Stromal cell of bone marrow (primary cell): ENCODE measurements at regions not wholly inside any gene's neighbourhood (a gene's known extent, or its start where the extent isn't known, plus 50 kb on each side); places are given as distances from the start of the nearest gene placed in this dataset.
A peak's percentile ranks its signal among the peaks of the same experiment; 100 is the strongest.
"Not testable (repeated sequence)": the region's sequence is repeated elsewhere in the genome, so short reads cannot be mapped to it uniquely, and the experiment has no call there.

Experiments used
- DNase-seq: peaks from one replicate; pipeline ENCODE4 v3.0.0-alpha.2; 2012; ENCODE audit warnings: low read depth

DNA sequence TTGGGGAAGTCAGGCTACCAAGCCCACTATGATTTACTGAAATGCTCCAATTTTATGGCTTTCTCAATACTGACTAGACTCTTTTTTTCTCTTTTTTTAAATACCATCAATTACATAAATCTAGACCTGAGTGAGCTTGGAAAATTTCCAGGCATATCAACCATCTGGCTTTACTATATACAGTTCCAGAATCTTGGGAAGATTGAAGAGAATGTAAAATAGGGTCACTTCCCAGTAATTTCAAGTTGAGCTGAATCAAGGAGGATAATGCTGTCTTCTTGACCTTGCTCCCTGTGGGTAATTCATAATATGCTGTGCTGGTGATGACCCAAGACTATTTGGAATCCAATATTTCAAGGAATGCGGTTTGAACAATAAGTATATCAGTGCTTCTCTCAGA is 108.1 kb downstream of the MAP3K21 start:
- DNase-seq = no peak

DNA sequence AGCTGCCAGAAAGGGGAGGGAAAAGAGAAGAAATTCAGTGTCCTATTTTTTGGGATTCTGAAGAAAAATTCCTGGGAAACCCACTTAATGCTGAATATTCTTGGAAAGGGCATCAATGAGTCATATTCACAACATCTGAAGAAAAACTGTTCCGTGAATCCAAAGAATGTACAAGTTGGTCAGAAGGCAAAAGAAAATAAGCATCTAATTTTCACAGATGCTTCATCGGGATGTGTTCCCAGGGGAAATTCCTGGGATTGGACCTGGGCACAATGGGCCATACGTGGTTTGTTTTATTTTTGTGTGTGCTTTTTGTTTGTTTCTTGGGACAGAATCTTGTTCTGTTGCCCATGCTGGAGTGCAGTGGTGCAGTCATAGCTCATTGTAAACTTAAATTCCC is 112.2 kb downstream of the MAP3K21 start:
- no peak for DNase-seq

DNA sequence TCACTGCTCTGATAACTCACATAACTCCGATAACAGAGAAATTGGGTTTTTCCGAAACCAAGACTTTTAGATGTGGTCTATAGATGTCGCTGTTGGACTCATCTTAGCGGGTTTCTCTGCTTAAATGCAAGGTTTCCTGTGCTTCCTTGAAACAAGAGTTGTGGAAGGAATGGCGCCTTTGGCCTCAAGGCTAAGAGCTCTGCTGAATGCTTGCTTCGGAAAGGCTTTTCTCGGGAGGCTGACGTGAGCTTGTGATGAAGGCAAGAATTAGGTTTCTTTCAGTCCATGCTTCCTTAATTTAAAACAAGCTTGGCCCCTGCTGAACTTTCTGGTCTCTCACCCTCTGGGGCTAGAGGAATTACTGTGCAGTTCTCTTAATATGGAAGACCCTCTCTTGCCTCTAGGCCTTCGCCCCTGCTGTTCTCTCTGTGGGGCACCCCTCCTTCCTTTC is 113.5 kb downstream of the MAP3K21 start:
- peak; percentile 39 for DNase-seq

DNA sequence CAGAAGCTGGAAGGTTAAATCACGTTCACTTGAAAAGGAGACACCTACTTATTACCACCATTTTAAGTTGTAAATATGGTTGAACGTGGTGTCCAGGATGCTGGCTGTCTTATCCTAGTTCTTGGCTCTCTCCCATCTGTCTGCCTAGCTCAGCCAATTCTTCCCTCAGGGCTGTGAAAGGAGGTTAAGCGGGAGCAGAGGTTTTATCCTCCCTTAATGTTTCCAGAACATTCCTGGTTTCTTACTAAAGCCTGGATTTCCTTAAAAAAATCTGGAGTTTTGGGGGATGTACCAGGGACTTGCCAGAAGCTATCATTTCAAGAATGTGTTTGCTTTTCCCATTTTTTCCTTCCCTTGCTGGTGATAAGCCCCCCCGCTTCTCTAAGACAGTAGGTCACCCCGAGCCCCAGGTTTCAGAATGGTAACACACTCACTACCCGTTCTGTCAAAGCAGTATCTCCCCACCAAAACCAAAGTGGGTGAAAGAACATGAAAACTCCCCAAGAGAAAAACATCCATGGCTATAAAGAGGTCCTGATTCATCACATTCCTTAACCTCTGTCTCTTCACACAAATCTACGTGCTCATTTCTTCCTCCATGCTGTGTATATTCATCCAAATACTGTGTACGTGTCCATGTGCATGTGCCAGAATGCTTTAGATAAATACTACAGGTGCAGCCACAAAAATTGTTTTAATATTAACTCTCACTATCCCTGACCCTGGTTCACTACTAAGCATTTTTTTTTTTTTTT is 114.7 kb downstream of the MAP3K21 start:
- DNase-seq = no peak

DNA sequence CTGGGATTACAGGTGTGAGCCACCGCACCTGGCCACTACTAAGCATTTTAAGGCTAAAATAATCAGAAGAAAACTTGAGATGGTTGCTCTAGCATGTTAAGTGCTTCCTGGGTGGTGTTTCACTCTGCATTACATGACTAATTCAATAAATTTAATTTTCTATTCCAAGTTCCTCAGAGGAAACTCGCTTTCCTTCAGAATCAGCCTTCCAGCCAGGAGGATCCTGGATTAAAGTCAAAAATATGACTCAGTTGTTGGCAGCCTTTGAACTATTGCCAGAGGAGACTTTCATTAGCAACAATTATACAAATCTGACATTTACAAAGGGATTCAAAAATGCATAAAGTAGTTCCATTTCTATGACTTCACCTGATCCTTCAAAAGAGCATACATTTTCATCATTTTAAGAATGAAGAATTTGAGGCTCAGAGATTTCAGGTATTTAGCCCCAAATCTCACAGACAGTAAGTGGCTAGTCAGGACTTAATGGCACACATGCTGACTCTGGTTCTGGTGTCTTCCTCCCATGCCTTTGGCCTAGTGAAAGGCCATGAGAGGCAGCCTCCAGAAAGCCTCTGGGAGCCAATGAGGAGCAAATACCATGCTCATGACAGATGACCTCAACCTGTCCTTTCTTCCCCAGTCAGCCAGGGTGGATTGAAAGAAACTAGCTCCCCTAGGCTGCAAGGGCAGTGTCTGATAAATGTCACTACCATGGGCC is 115.7 kb downstream of the MAP3K21 start:
- no peak for DNase-seq

DNA sequence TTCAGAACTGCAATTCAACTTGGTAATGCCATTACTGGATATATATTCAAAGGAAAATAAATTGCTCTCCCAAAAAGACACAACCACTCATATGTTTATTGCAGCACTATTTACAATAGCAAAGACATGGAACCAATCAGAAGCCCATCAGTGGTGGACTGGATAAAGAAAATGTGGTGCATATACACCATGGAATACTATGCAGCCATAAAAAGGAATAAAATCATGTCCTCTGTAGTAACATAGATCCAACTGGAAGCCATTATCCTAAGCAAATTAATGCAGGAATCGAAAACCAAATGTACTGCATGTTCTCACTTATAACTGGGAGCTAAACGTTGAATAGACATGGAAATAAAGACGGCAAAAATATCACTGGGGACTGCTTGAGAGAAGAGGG is 117.0 kb downstream of the MAP3K21 start:
- DNase-seq = no peak

DNA sequence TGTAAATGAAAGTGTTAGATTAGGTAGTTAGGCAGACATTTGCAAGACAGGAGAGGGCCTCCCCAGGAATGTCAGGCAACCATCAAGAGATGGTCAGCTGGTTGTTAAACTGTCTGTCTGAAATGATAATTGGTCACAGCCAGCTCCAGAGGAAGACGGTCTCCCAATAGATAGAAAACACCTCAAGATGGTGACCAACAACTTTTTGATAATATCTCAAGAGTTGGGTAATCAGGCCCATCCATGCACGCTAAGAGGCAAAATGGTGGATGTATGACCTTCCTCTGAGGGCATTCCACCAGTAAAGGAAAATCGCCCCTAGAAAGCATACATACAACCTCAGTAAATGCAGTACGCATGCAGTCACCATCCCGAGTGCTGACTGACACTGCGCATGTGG is 118.2 kb downstream of the MAP3K21 start:
- DNase-seq = no peak

DNA sequence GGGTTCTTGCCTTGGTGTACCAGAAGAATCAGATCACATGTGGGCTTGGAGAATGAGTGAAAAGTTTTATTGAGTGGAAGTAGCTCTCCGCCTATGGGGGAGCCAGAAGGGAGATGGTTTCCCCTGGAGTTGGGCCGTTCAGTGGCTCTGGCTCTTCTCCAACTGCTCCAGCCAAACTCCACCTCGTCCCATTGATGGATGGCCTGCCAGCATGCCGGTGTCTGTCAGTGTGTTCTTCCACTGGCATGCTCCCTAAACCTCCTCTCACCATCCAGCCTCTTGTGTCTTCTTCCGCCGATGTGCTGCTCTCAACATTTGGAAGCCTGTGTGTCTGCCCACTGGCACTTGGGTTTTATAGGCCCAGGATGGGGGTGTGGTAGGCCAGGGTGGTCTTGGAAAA is 119.4 kb downstream of the MAP3K21 start:
- no peak for DNase-seq

DNA sequence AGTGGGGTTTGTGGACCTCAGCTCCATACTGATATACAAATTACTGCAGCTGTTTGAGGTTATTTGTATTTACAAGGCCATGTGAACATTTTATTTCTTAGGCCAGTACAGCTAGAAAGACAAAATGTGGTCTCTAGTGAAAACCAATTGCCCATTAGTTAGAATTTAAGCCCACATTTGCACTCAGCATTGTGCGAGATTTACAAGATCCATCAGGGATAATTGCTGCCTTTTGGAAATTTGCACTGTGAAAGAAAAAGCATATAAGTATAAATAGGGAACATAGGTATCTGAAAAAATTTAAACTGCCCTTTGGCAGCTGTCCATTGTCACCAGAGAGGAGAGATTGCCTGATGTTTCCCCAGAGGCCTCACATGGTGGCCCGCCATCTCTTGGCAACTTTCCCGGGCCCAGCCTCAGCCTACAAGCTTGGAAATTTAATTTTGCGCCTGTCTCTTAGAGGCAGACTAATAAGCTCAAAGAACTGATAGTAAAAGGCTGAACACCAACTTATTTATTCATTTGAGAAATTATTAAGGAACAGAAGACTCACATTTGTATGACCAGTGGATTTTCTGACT is 120.7 kb downstream of the MAP3K21 start:
- no peak for DNase-seq

DNA sequence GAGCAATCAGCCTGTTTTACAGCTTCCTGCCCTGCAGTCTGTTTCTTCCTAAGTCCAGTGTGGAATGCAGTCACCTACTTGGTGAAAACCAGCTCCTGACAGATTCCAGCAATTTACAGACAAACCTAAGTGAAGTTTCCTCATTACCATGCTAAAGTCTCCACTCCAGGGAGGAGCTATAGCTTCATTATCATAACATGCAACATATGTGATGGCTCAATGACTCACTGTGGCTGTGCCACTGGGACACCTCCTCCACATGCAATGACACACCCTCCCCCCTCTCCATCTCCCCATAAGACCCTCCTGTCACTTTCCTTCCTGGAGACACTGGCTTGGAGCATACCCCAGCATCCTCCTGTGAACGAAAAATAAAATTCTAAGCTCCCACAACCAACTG is 125.2 kb downstream of the MAP3K21 start:
- no peak for DNase-seq

DNA sequence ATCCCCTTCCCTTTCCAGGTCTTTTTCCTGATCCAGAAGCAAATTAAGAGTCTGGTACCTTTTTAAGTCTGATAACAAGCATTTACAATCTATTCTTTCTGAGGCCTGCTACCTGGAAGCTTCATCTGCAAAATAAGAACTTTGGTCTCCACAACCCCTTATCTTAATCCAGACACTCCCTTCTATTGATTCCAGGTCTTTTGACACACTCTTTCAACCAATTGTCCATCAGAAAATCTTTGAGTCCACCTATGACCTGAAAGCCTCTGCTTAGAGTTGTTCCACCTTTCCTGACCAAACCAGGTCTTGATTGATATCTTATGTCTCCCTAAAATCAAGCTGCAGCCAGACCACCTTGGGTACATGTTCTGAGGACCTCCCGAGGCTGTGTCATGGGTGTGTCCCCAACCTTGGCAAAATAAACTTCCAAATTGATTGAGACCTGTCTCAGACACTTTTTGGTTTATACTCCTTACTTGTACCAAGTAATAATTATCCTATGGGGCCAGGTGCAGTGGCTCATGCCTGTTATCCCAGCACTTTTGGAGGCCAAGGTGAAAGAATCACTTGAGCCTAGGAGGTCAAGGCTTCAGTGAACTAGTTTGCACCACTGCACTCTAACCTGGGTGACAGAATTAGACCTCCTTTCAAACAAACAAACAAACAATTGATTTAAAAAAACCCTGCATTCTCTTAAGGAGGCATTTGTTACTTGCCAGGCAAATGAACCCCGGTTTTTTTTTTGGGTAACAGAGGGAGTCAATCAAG is 126.1 kb downstream of the MAP3K21 start:
- DNase-seq = no peak

DNA sequence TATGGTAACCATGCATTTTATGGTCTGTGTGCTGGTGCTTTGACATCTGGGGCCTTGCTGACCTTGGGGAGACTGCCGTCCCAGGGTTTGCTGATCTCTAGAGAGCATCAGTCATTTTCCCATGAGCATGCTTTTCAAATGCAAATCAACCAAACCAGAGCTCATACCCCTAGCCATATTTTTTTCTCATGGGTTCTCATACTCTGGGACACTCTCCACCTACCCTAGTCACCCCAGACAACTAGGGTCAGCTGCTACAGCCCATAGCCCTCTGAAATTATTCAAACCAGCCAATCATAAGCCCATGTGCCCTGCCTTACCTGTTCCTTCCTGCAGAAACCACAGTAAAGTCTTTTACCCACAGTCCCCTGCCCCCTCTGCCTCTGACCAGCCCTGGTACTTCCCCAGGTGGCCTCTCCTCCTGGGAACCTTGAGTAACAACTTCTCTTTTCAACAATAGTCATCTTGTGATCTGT is 132.0 kb downstream of the MAP3K21 start:
- no peak for DNase-seq

DNA sequence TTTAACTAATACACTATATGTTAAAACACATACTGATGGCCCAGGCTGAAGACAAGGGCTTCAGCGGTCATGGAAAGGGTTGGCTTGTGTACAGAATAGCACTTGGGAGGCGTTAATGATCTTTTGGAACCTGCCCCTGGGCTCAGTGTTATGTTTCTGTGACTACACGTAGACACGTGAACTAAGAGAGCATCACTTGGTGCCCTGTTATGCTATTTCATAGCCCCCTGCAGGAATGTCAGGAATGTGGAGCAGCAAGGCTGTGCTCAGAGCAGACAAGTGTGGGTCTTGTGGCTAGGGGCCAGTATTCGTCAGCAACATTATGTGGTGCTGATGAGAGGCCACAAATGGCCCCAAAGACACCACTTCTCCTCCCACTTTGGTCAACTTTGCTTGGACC is 132.4 kb downstream of the MAP3K21 start:
- DNase-seq = no peak

DNA sequence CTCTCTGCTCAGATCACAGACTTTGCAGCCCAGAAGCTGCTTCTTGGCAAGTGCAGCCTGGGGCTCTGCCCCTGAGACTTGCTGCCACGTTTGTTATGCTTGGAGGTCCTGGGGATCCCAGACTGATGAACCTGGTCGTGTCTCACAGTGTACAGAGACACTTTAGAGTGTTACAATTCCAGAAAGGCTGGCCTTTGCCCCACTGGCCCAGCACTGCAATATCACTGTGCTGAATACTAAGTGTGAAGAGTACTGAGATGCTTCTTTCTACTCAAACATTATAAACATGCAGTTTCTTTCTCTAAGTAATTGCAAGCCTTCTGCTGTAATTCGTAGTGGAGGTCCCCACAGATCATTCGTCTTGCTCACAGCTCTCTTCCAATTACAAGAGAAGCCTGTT is 133.2 kb downstream of the MAP3K21 start:
- no peak for DNase-seq

DNA sequence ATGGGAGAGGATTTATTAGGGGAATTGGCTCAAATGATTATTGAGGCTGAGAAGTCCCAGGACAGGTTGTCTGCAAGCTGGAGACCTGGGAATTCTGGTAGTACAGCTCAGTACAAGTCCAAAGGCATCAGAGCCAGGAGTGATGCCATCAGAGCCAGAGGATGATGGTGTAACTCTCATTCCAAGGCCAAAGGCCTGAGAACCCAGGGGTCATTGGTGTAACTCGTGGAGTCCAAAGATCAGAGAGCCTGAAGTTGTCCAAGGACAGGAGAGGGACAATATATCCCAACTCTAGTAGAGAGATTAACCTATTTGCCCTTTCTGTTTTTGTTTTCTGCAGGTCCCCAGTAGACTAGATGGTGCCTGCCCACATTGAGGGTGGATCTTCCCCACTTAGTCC is 134.3 kb downstream of the MAP3K21 start:
- no peak for DNase-seq

DNA sequence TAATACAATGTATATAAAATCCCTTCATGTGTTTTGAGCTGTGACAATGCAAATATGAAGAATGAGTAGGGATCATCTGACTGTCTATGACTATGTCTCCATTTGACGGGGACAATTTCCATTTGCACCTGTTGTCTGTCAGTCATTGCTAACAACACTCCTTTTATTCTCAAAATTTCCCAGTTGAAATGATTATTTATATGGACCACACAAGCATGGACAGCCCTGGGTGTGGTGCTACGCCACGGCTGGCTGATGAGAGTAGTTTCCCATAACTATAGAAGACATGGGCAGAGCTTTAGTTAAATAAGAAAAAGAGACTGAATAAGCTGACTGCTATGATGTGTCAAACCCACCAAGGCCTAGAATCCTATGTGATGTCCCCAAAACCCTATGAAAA is 135.8 kb downstream of the MAP3K21 start:
- DNase-seq = no peak

DNA sequence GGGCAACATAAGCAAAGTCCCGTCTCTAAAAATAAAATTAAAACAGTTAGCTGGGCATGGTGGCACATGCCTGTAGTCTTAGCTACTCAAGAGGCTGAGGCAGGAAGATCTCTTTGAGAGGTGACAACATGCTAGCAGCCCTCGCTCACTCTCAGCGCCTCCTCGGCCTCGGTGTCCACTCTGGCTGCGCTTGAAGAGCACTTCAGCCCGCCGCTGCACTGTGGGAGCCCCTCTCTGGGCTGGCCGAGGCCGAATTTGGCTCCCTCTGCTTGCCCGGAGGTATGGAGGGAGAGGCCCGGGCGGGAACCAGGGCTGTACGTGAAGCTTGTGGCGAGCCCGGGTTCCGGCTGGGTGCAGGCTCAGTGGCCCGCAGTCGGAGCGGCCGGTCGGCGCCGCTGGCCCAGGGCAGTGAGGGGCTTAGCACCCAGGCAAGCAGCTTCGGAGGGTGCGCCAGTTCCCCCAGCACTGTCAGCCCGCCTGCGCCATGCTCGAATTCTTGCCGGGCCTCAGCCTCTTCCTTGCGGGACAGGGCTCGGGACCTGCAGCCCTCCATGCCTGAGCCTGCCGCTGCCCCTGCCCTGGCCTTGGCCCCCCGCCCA is 138.3 kb downstream of the MAP3K21 start:
- no peak for DNase-seq

DNA sequence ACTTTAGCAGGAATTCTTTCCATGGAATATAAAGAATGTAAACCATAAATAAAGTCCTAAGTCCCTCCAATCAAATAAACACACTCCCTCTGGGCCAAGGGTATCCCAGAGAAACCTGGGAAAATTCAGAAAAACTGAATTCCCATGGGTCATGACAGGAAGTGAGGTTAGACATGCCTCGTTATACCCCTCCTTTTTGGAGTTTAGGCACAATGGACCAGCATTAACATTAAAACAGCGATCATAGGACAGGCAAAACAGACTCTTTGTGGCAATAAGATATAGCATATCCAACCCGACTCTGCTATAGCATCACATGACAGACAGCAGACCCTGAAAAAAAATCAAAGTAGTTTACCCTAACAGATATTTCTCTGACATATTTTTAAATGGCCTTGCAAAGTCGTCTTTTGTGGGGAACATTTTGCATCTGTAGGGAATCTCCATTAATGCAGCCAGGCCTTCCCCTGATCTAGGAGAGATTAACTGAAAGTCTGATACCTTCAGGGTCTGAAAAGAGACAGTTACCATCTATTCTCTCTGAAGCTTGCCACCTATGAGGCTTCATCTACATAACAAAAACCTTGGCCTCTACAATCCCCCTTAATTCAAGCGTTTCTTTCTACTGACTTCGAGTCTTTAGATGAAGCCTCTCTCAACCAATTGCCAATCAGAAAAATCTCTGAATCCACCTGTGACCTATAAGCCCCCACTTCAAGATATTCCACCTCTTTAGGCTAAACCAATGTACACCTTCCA is 143.0 kb upstream of the KCNK1 start:
- no peak for DNase-seq

DNA sequence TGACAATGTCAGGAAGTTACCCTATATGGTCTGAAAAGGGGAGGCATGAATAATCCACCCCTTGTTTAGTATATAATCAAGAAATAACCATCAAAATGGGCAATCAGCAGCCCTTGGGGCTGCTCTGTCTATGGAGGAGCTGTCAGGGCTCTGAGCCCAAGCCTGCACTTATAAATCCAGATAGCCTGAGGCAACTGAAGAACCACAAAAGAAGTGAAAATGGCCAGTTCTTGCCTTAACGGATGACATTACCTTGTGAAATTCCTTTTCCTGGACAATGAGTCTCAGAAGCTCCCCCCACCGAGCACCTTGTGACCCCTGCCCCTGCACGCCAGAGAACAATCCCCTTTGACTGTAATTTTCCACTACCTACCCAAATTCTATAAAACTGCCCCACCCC is 142.1 kb upstream of the KCNK1 start:
- DNase-seq = not testable (repeated sequence)

DNA sequence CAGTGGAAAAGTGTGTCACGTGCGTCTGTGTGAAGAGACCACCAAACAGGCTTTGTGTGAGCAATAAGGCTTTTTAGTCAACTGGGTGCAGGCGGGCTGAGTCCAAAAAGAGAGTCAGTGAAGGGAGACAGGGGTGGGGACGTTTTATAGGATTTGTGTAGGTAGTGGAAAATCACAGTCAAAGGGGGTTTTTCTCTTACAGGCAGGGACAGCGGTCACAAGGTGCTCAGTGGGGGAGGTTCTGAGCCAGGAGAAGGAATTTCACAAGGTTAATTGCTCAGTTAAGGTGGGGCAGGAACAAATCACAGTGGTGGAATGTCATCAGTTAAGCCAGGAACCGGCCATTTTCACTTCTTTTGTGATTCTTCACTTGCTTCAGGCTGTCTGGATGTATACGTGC is 141.1 kb upstream of the KCNK1 start:
- DNase-seq = not testable (repeated sequence)

DNA sequence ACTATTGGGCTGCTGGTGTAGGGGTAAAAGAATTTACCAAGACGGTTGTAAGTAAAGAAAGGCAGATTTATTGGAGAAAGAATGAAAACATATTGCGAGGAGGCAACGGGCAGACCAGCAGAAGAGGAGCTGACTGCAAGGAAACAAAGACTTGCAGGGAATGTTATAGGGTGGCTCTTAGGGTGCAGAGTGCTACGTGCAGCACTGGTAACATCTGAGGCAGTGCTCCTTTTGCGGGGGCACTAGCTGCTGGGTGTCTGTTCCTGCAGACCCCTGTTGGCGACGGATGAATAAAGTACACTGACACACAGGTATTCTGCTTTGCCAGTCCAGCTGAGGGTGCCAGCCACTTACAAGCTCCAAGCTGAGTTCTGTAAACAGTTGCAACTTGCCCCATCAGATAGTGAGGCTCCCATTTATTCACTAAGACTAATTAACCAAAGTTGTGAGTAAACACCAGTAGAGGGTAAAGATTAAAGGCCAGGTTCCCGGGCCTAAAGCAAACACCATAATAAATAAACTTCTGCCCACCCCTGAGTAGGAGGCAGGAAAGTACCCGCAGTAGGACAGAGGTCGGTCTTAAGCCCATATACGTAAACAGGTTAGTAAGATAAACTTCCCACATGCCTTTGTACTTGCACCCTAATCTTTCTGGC is 140.2 kb upstream of the KCNK1 start:
- no peak for DNase-seq
